ENCODE measurements at regions not wholly inside any gene's neighbourhood (a gene's known extent, or its start where the extent isn't known, plus 50 kb on each side); places are given as distances from the start of the nearest gene placed in this dataset.

DNA sequence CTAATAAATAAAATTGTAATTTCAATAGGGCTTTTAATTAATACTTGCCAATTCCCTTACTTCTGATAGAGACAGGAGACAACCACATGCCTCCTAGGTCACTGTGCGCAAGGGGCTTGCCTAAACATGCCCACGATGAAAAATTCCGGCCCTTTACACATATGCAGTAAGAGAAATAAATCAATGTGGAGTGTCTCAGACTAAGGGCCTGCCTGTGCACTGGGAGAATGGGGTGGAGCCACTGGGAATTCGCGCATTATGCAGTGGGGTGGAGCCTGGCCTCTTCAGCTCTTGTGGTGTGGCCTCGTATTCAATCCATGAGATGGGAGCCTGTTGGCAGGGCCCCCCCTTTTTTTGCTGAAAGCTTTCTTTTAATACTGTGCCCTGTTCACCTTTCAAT is 484.5 kb downstream of the PDGFC start:
- TF ChIP-seq, protein P1, sequence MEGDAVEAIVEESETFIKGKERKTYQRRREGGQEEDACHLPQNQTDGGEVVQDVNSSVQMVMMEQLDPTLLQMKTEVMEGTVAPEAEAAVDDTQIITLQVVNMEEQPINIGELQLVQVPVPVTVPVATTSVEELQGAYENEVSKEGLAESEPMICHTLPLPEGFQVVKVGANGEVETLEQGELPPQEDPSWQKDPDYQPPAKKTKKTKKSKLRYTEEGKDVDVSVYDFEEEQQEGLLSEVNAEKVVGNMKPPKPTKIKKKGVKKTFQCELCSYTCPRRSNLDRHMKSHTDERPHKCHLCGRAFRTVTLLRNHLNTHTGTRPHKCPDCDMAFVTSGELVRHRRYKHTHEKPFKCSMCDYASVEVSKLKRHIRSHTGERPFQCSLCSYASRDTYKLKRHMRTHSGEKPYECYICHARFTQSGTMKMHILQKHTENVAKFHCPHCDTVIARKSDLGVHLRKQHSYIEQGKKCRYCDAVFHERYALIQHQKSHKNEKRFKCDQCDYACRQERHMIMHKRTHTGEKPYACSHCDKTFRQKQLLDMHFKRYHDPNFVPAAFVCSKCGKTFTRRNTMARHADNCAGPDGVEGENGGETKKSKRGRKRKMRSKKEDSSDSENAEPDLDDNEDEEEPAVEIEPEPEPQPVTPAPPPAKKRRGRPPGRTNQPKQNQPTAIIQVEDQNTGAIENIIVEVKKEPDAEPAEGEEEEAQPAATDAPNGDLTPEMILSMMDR (IDR thresholded peaks at IDR 0.05): no peak
- TF ChIP-seq EP300 (IDR thresholded peaks at IDR 0.05): no peak
- no peak for TF ChIP-seq POLR2A (IDR thresholded peaks at IDR 0.05; ENCODE audit: low read depth)
- no peak for TF ChIP-seq POLR2AphosphoS5 (IDR thresholded peaks at IDR 0.05)
- intact Hi-C loops (cut with DNase I): no loop called here
- DNase-seq (ENCODE audit: extremely low spot score): no peak
- H3K4me1 ChIP-seq: no peaks in the 10 kb centered on the region
- no peak overlapping the region for H3K4me3 ChIP-seq
- no peaks in the 10 kb centered on the region for H3K27me3 ChIP-seq
- H3K36me3 ChIP-seq: no peaks in the 10 kb centered on the region
- no peaks in the 10 kb centered on the region for H3K9me3 ChIP-seq
- H3K27ac ChIP-seq (replicated peaks in 1 of 4): no peak overlapping the region
- 97% methylated on average over 4 of the region's 6 CpGs for WGBS

DNA sequence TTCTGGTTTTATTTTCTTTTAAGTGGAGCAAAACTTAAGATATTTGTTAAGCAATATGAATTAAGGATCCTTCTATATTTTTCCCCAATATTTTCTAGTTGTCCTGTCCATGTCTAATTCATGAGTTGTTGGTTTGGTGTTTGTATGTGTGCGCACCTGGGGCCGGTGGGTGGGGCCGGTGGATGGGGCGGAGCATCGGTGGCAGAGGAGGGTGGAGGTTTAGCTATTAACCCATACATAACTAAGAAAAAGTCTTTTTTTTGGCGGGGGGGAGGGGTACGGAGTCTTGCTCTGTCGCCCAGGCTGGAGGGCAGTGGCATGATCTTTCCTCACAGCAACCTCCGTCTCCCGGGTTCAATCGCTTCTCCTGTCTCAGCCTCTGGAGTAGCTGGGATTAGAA is 489.8 kb downstream of the PDGFC start:
- H3K27me3 ChIP-seq: no peaks in the 10 kb centered on the region
- H3K36me3 ChIP-seq: no peaks in the 10 kb centered on the region
- TF ChIP-seq POLR2A (IDR thresholded peaks at IDR 0.05; ENCODE audit: low read depth) (no peak), EP300 (IDR thresholded peaks at IDR 0.05) (no peak), POLR2AphosphoS5 (IDR thresholded peaks at IDR 0.05) (no peak)
- TF ChIP-seq, protein P1 (IDR thresholded peaks at IDR 0.05): no peak
- WGBS: 99% methylated on average over 8 of the region's 11 CpGs
- H3K9me3 ChIP-seq: no peaks in the 10 kb centered on the region
- no peak overlapping the region for H3K27ac ChIP-seq (replicated peaks in 1 of 4)
- no peak for DNase-seq (ENCODE audit: extremely low spot score)
- intact Hi-C loops (cut with DNase I): no loop called here
- H3K4me3 ChIP-seq: no peak overlapping the region
- no peaks in the 10 kb centered on the region for H3K4me1 ChIP-seq

DNA sequence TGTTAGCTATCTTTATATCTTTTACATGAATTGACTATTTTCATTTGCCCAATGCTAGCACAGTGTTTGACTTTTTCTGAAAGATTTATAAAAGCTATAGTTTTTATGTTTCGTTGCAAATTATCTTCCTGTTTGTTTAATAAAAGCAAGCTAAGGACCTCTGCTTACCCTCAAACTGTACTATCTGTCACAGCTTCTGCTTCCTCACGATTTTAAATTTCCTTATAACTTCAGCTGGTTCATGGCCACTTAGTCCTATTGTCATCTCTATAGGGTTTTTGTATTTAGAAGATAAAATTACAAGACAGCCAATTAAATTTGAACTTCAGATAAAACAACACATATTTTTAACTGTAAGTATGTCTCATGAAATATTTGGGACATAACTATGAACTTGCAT is 494.0 kb downstream of the PDGFC start:
- WGBS: 71% methylated on average over 2 of the region's 2 CpGs
- Histone ChIP-seq H3K4me1 (no peaks in the 10 kb centered on the region), H3K27me3 (no peaks in the 10 kb centered on the region), H3K27ac (replicated peaks in 1 of 4) (no peak overlapping the region), H3K9me3 (no peaks in the 10 kb centered on the region), H3K36me3 (no peaks in the 10 kb centered on the region), H3K4me3 (no peak overlapping the region)
- intact Hi-C loops (cut with DNase I): loop anchor here (5.0 kb wide), 1 partner anchor 570 kb away; no protein-coding TSS in a partner anchor
- DNase-seq (ENCODE audit: extremely low spot score): no peak
- TF ChIP-seq EP300 (IDR thresholded peaks at IDR 0.05): no peak
- TF ChIP-seq POLR2AphosphoS5 (IDR thresholded peaks at IDR 0.05): no peak
- TF ChIP-seq, protein P1 (IDR thresholded peaks at IDR 0.05): no peak
- TF ChIP-seq POLR2A (IDR thresholded peaks at IDR 0.05; ENCODE audit: low read depth): no peak

DNA sequence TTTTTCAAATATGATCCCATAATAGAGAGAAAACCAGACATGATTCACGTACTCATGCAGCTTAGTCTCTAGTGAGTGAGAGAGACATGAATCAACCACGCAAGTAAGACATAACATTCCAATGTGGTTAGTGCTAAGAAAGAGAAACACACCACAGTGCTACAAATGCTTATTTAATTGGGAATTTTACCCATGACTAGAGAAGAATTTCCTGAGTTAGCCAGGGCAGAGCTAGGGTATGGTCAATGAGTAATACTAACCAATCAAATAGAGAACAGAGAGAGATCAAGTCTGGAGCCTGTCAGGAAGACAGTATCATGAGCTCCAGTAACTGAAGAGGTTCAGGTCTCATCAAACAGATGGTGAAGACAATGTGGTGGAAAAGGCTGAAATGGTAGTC is 495.2 kb downstream of the PDGFC start:
- Histone ChIP-seq H3K27me3 (no peaks in the 10 kb centered on the region), H3K4me1 (no peaks in the 10 kb centered on the region), H3K9me3 (no peaks in the 10 kb centered on the region), H3K27ac (replicated peaks in 1 of 4) (no peak overlapping the region), H3K36me3 (no peaks in the 10 kb centered on the region), H3K4me3 (no peak overlapping the region)
- 52% methylated on average over 2 of the region's 2 CpGs for WGBS
- TF ChIP-seq, protein P1 (IDR thresholded peaks at IDR 0.05): no peak
- no peak for TF ChIP-seq POLR2AphosphoS5 (IDR thresholded peaks at IDR 0.05)
- TF ChIP-seq EP300 (IDR thresholded peaks at IDR 0.05): no peak
- TF ChIP-seq POLR2A (IDR thresholded peaks at IDR 0.05; ENCODE audit: low read depth): no peak
- DNase-seq (ENCODE audit: extremely low spot score): no peak
- intact Hi-C loops (cut with DNase I): loop anchor here (5.0 kb wide), 1 partner anchor 571 kb away; no protein-coding TSS in a partner anchor

DNA sequence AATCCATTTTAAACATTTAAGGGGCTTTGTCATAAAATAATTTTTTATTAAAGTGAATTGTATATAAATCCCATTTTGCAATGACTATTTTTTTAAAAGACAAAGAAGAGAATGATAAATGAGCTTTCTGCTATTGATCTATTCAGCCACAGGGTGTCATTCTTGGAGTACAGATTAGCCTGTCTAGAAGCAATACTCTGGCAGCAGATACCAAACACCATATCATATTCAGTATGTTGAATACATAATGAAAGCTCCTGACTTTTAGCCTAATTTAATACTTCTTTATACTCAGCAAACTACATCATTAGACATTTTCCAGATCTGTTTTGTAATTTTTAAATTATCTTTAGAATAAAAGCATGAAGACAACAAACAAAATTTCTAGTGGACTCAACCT is 496.3 kb downstream of the PDGFC start:
- no peaks in the 10 kb centered on the region for H3K9me3 ChIP-seq
- H3K4me1 ChIP-seq: no peaks in the 10 kb centered on the region
- no peak overlapping the region for H3K27ac ChIP-seq (replicated peaks in 1 of 4)
- no peaks in the 10 kb centered on the region for H3K36me3 ChIP-seq
- no peak for DNase-seq (ENCODE audit: extremely low spot score)
- no peak overlapping the region for H3K4me3 ChIP-seq
- TF ChIP-seq POLR2AphosphoS5 (IDR thresholded peaks at IDR 0.05) (no peak), POLR2A (IDR thresholded peaks at IDR 0.05; ENCODE audit: low read depth) (no peak), EP300 (IDR thresholded peaks at IDR 0.05) (no peak)
- TF ChIP-seq, protein P1 (IDR thresholded peaks at IDR 0.05): peak; percentile 22 to 44 (median 37)
- intact Hi-C loops (cut with DNase I): loop anchor here (5.0 kb wide), 1 partner anchor 572 kb away; no protein-coding TSS in a partner anchor
- no peaks in the 10 kb centered on the region for H3K27me3 ChIP-seq

All from esophagus muscularis mucosa (tissue), 4 donors.